Fibroblast of lung (primary cell): ENCODE measurements at regions not wholly inside any gene's neighbourhood (a gene's known extent, or its start where the extent isn't known, plus 50 kb on each side); places are given as distances from the start of the nearest gene placed in this dataset.

Experiments
- DNase-seq, 2 donors: peaks; one replicate each; pipeline versions ENCODE4 v3.0.0 to v3.0.0-alpha.2; 2010; ENCODE audit warnings: low read depth in 2 of 2
- H2AFZ ChIP-seq: 2 replicates; pipeline ENCODE4 v1.5.1; 2012; ENCODE audit warnings: low read length, control low read depth, inconsistent platforms
- H3K27ac ChIP-seq: 2 replicates; pipeline ENCODE4 v1.5.1; 2011; ENCODE audit warnings: low read length, control low read depth; ENCODE audit not compliant: insufficient read depth
- H3K27me3 ChIP-seq: 2 replicates; pipeline ENCODE4 v1.5.1; 2011; ENCODE audit warnings: mild to moderate bottlenecking, low read length; ENCODE audit not compliant: control insufficient read depth, insufficient read depth
- H3K36me3 ChIP-seq: 2 replicates; pipeline ENCODE4 v1.5.1; 2011; ENCODE audit warnings: low read length; ENCODE audit not compliant: control insufficient read depth, insufficient read depth
- H3K4me1 ChIP-seq: 2 replicates; pipeline ENCODE4 v1.5.1; 2011; ENCODE audit warnings: low read length; ENCODE audit not compliant: control insufficient read depth, insufficient read depth; ENCODE audit errors: extremely low read depth
- H3K4me2 ChIP-seq: 2 replicates; pipeline ENCODE4 v1.5.1; 2011; ENCODE audit warnings: low read length, control low read depth; ENCODE audit not compliant: insufficient read depth; ENCODE audit errors: extremely low read depth
- H3K4me3 ChIP-seq, 4 experiments: fragments of 200-600 bp in 1 of 4; sonication (generic) in 1 of 4; replicated peaks in 1 of 4; 2 replicates each; pipeline ENCODE4 v1.5.1; 2011 to 2016; ENCODE audit warnings: low read length in 4 of 4, low read depth in 3 of 4, mild to moderate bottlenecking in 3 of 4, control low read depth in 2 of 4, inconsistent platforms in 1 of 4, mixed read lengths in 1 of 4; ENCODE audit not compliant: insufficient read depth in 1 of 4; ENCODE audit errors: control extremely low read depth in 1 of 4
- H3K79me2 ChIP-seq: 2 replicates; pipeline ENCODE4 v1.5.1; 2012; ENCODE audit warnings: mild to moderate bottlenecking, low read length, inconsistent platforms; ENCODE audit not compliant: control insufficient read depth, insufficient read depth
- H3K9ac ChIP-seq: 2 replicates; pipeline ENCODE4 v1.5.1; 2011; ENCODE audit warnings: mild to moderate bottlenecking, low read length, control low read depth; ENCODE audit not compliant: insufficient read depth
- H3K9me3 ChIP-seq: 2 replicates; pipeline ENCODE4 v1.5.1; 2012; ENCODE audit warnings: low read depth, low read length; ENCODE audit not compliant: control insufficient read depth, insufficient read depth
- H4K20me1 ChIP-seq: 2 replicates; pipeline ENCODE4 v1.5.1; 2011; ENCODE audit warnings: low read length; ENCODE audit not compliant: control insufficient read depth, insufficient read depth; ENCODE audit errors: extremely low read depth
- CTCF ChIP-seq, 2 donors: IDR thresholded peaks in 1 of 2; conservative IDR thresholded peaks in 1 of 2; 1 replicate in 1 of 2; 2 replicates in 1 of 2; pipeline ENCODE4 v1.5.1; 2011 to 2012; ENCODE audit warnings: low read length in 2 of 2, control low read depth in 1 of 2, inconsistent platforms in 1 of 2, low read depth in 1 of 2, mild to moderate bottlenecking in 1 of 2
- EZH2 ChIP-seq: IDR thresholded peaks from 2 replicates; pipeline ENCODE4 v1.5.1; 2012; ENCODE audit warnings: low read length, control low read depth, mild to moderate bottlenecking; ENCODE audit errors: missing control alignments

- Histone ChIP-seq H3K4me3 (no peak overlapping the region), H3K9me3 (no peaks in the 10 kb centered on the region), H3K4me1 (no peaks in the 10 kb centered on the region), H3K27me3 (no peaks in the 10 kb centered on the region), H3K27ac (no peak overlapping the region), H3K36me3 (no peaks in the 10 kb centered on the region), H3K4me2 (no peak overlapping the region), H3K79me2 (no peaks in the 10 kb centered on the region), H4K20me1 (no peaks in the 10 kb centered on the region), H3K9ac (no peak overlapping the region), H2AFZ (no peak overlapping the region)
- no peak for DNase-seq
- TF ChIP-seq CTCF (conservative IDR thresholded peaks at IDR 0.05 in 1 of 2, IDR thresholded peaks at IDR 0.05 in 1 of 2; ENCODE audit: low read depth in 1 of 2, low read length in 2 of 2) (no peak), EZH2 (no peak)
Measured at GRCh38 chr1:229041946-229042345, 229.0 kb upstream of the RAB4A start.

- H2AFZ ChIP-seq, result no peak overlapping the region
- no peak overlapping the region for H3K9ac ChIP-seq
- H3K4me2 ChIP-seq, result no peak overlapping the region
- H4K20me1 ChIP-seq, result no peaks in the 10 kb centered on the region
- no peaks in the 10 kb centered on the region for H3K36me3 ChIP-seq
- no peak for DNase-seq
- H3K79me2 ChIP-seq, result no peaks in the 10 kb centered on the region
- no peaks in the 10 kb centered on the region for H3K4me1 ChIP-seq
- no peaks in the 10 kb centered on the region for H3K9me3 ChIP-seq
- no peak overlapping the region for H3K27ac ChIP-seq
- no peak for TF ChIP-seq EZH2
- no peak for TF ChIP-seq CTCF (conservative IDR thresholded peaks at IDR 0.05 in 1 of 2, IDR thresholded peaks at IDR 0.05 in 1 of 2; ENCODE audit: low read depth in 1 of 2, low read length in 2 of 2)
- H3K4me3 ChIP-seq, result no peak overlapping the region
- H3K27me3 ChIP-seq, result no peaks in the 10 kb centered on the region
Measured at GRCh38 chr1:229042482-229042881, 228.4 kb upstream of the RAB4A start.

GRCh38 chr1:229043115-229043514 lies 227.8 kb upstream of the RAB4A start:
- no peak overlapping the region for H2AFZ ChIP-seq
- H3K4me1 ChIP-seq, result no peaks in the 10 kb centered on the region
- no peaks in the 10 kb centered on the region for H3K9me3 ChIP-seq
- H4K20me1 ChIP-seq, result no peaks in the 10 kb centered on the region
- H3K27ac ChIP-seq, result no peak overlapping the region
- H3K4me2 ChIP-seq, result no peak overlapping the region
- TF ChIP-seq CTCF (conservative IDR thresholded peaks at IDR 0.05 in 1 of 2, IDR thresholded peaks at IDR 0.05 in 1 of 2; ENCODE audit: low read depth in 1 of 2, low read length in 2 of 2), result no peak
- no peak for TF ChIP-seq EZH2
- no peak for DNase-seq
- H3K27me3 ChIP-seq, result no peaks in the 10 kb centered on the region
- no peak overlapping the region for H3K4me3 ChIP-seq
- no peaks in the 10 kb centered on the region for H3K79me2 ChIP-seq
- H3K9ac ChIP-seq, result no peak overlapping the region
- no peaks in the 10 kb centered on the region for H3K36me3 ChIP-seq
